ENCODE measurements at regions not wholly inside any gene's neighbourhood (a gene's known extent, or its start where the extent isn't known, plus 50 kb on each side); places are given as distances from the start of the nearest gene placed in this dataset.
"Not testable (repeated sequence)": the region's sequence is repeated elsewhere in the genome, so short reads cannot be mapped to it uniquely, and the experiment has no call there.

- Histone ChIP-seq H3K4me1 (replicated peaks in 1 of 2) (peaks cover 0 to 10% of the 10 kb centered on the region in 2 donors), H3K4me3 (no peak overlapping the region), H3K27ac (no peak overlapping the region)
- in situ Hi-C loops (cut with MboI; ENCODE audit: low pct_unique_long_range_greater_than_20kb in 2 of 9, low sequenced_read_pairs in 9 of 9, unreplicated experiment in 9 of 9): no loop called here
- ATAC-seq (replicated peaks in 6 of 8): no peak
Observed at GRCh38 chr9:78892769-78893168, 595.8 kb downstream of the PSAT1 start.

- WGBS, 10 experiments: 40 to 100% (median 67%) methylated on average over 1 to 2 of the region's 2 CpGs; no CpG with 5 or more reads in 2 of the 10 experiments
- H3K4me1 ChIP-seq (replicated peaks in 1 of 2): peaks cover 0 to 10% of the 10 kb centered on the region in 2 donors
- no peak overlapping the region for H3K27ac ChIP-seq
- peak in 5 of 8 experiments; percentile 62 to 94 (median 89) for ATAC-seq (replicated peaks in 6 of 8)
- no peak overlapping the region for H3K4me3 ChIP-seq
- in situ Hi-C loops (cut with MboI; ENCODE audit: low pct_unique_long_range_greater_than_20kb in 2 of 9, low sequenced_read_pairs in 9 of 9, unreplicated experiment in 9 of 9): no loop called here
Observed at GRCh38 chr9:78893774-78894401, 597.0 kb downstream of the PSAT1 start.

GRCh38 chr9:78896479-78896878 lies 599.6 kb downstream of the PSAT1 start:
- in situ Hi-C loops (cut with MboI; ENCODE audit: low pct_unique_long_range_greater_than_20kb in 2 of 9, low sequenced_read_pairs in 9 of 9, unreplicated experiment in 9 of 9): no loop called here
- 25 to 100% (median 88%) methylated on average over 1 of the region's 1 CpG; no CpG with 5 or more reads in 1 of the 10 experiments for WGBS, 10 experiments
- Histone ChIP-seq H3K27ac (no peak overlapping the region), H3K4me3 (no peak overlapping the region), H3K4me1 (replicated peaks in 1 of 2) (peaks cover 0 to 10% of the 10 kb centered on the region in 2 donors)
- ATAC-seq (replicated peaks in 6 of 8): peak in 2 of 8 experiments; percentile 76 to 84

GRCh38 chr9:78898234-78898633 lies 601.3 kb downstream of the PSAT1 start:
- in situ Hi-C loops (cut with MboI; ENCODE audit: low pct_unique_long_range_greater_than_20kb in 2 of 9, low sequenced_read_pairs in 9 of 9, unreplicated experiment in 9 of 9): no loop called here
- peaks cover 0 to 10% of the 10 kb centered on the region in 2 donors for H3K4me1 ChIP-seq (replicated peaks in 1 of 2)
- no peak overlapping the region for H3K4me3 ChIP-seq
- WGBS, 10 experiments: 60 to 100% (median 90%) methylated on average over 1 of the region's 1 CpG; no CpG with 5 or more reads in 3 of the 10 experiments
- H3K27ac ChIP-seq: no peak overlapping the region
- no peak for ATAC-seq (replicated peaks in 6 of 8)

- no peak for ATAC-seq (replicated peaks in 6 of 8)
- WGBS, 10 experiments: 90 to 100% (median 93%) methylated on average over 2 to 6 of the region's 6 CpGs; no CpG with 5 or more reads in 3 of the 10 experiments
- in situ Hi-C loops (cut with MboI; ENCODE audit: low pct_unique_long_range_greater_than_20kb in 2 of 9, low sequenced_read_pairs in 9 of 9, unreplicated experiment in 9 of 9): no loop called here
Observed at GRCh38 chr9:78899006-78899405, 602.1 kb downstream of the PSAT1 start.

GRCh38 chr9:78900500-78900899 lies 603.6 kb downstream of the PSAT1 start:
- no peak for ATAC-seq (replicated peaks in 6 of 8)
- in situ Hi-C loops (cut with MboI; ENCODE audit: low pct_unique_long_range_greater_than_20kb in 2 of 9, low sequenced_read_pairs in 9 of 9, unreplicated experiment in 9 of 9): loop anchor here in 1 of 9 experiments (25.0 kb wide), 1 partner anchor 88 kb away; no protein-coding TSS in a partner anchor
- 43 to 100% (median 92%) methylated on average over 1 of the region's 1 CpG; no CpG with 5 or more reads in 4 of the 10 experiments for WGBS, 10 experiments

More at GRCh38 chr9:78899006-78899405, 602.1 kb downstream of the PSAT1 start:
- H3K4me1 ChIP-seq (replicated peaks in 1 of 2): peaks cover 0 to 4% of the 10 kb centered on the region in 2 donors
- no peak overlapping the region for H3K4me3 ChIP-seq
- H3K27ac ChIP-seq: no peak overlapping the region

GRCh38 chr9:78902051-78902450 lies 605.1 kb downstream of the PSAT1 start:
- 19 to 100% (median 85%) methylated on average over 1 to 2 of the region's 2 CpGs for WGBS, 10 experiments
- Histone ChIP-seq H3K4me3 (no peak overlapping the region), H3K4me1 (replicated peaks in 1 of 2) (no peaks in the 10 kb centered on the region), H3K27ac (no peak overlapping the region)
- in situ Hi-C loops (cut with MboI; ENCODE audit: low pct_unique_long_range_greater_than_20kb in 2 of 9, low sequenced_read_pairs in 9 of 9, unreplicated experiment in 9 of 9): loop anchor here in 1 of 9 experiments (25.0 kb wide), 1 partner anchor 90 kb away; no protein-coding TSS in a partner anchor
- ATAC-seq (replicated peaks in 6 of 8): peak in 2 of 8 experiments; percentile 47 to 49

More at GRCh38 chr9:78900500-78900899, 603.6 kb downstream of the PSAT1 start:
- Histone ChIP-seq H3K4me1 (replicated peaks in 1 of 2) (no peaks in the 10 kb centered on the region), H3K4me3 (no peak overlapping the region), H3K27ac (no peak overlapping the region)

- no peak overlapping the region for H3K27ac ChIP-seq
- H3K4me3 ChIP-seq: no peak overlapping the region
- H3K4me1 ChIP-seq (replicated peaks in 1 of 2): no peaks in the 10 kb centered on the region
- in situ Hi-C loops (cut with MboI; ENCODE audit: low pct_unique_long_range_greater_than_20kb in 2 of 9, low sequenced_read_pairs in 9 of 9, unreplicated experiment in 9 of 9): loop anchor here in 1 of 9 experiments (25.0 kb wide), 1 partner anchor 91 kb away; no protein-coding TSS in a partner anchor
- no peak for ATAC-seq (replicated peaks in 6 of 8)
Observed at GRCh38 chr9:78903581-78903980, 606.7 kb downstream of the PSAT1 start.

- Histone ChIP-seq H3K4me3 (no peak overlapping the region), H3K27ac (no peak overlapping the region), H3K4me1 (replicated peaks in 1 of 2) (no peaks in the 10 kb centered on the region)
- ATAC-seq (replicated peaks in 6 of 8): no peak
- in situ Hi-C loops (cut with MboI; ENCODE audit: low pct_unique_long_range_greater_than_20kb in 2 of 9, low sequenced_read_pairs in 9 of 9, unreplicated experiment in 9 of 9): loop anchor here in 1 of 9 experiments (25.0 kb wide), 1 partner anchor 92 kb away; no protein-coding TSS in a partner anchor
Observed at GRCh38 chr9:78904686-78905085, 607.8 kb downstream of the PSAT1 start.

- Histone ChIP-seq H3K4me3 (no peak overlapping the region), H3K4me1 (replicated peaks in 1 of 2) (no peaks in the 10 kb centered on the region), H3K27ac (no peak overlapping the region)
- ATAC-seq (replicated peaks in 6 of 8): no peak
- WGBS, 10 experiments: 67 to 100% (median 94%) methylated on average over 1 of the region's 1 CpG; no CpG with 5 or more reads in 4 of the 10 experiments
- in situ Hi-C loops (cut with MboI; ENCODE audit: low pct_unique_long_range_greater_than_20kb in 2 of 9, low sequenced_read_pairs in 9 of 9, unreplicated experiment in 9 of 9): loop anchor here in 1 of 9 experiments (25.0 kb wide), 1 partner anchor 93 kb away; no protein-coding TSS in a partner anchor
Observed at GRCh38 chr9:78905387-78905786, 608.5 kb downstream of the PSAT1 start.

GRCh38 chr9:78905986-78906755 lies 609.2 kb downstream of the PSAT1 start:
- Histone ChIP-seq H3K27ac (no peak overlapping the region), H3K4me3 (no peak overlapping the region), H3K4me1 (replicated peaks in 1 of 2) (no peaks in the 10 kb centered on the region)
- in situ Hi-C loops (cut with MboI; ENCODE audit: low pct_unique_long_range_greater_than_20kb in 2 of 9, low sequenced_read_pairs in 9 of 9, unreplicated experiment in 9 of 9): loop anchor here in 1 of 9 experiments (25.0 kb wide), 1 partner anchor 94 kb away; no protein-coding TSS in a partner anchor
- WGBS, 10 experiments: 58 to 100% (median 79%) methylated on average over 1 to 5 of the region's 5 CpGs
- no peak for ATAC-seq (replicated peaks in 6 of 8)

- WGBS, 10 experiments: 37 to 100% (median 89%) methylated on average over 1 to 2 of the region's 2 CpGs; no CpG with 5 or more reads in 1 of the 10 experiments
- Histone ChIP-seq H3K4me3 (no peak overlapping the region), H3K4me1 (replicated peaks in 1 of 2) (no peaks in the 10 kb centered on the region), H3K27ac (no peak overlapping the region)
- no peak for ATAC-seq (replicated peaks in 6 of 8)
- in situ Hi-C loops (cut with MboI; ENCODE audit: low pct_unique_long_range_greater_than_20kb in 2 of 9, low sequenced_read_pairs in 9 of 9, unreplicated experiment in 9 of 9): loop anchor here in 1 of 9 experiments (25.0 kb wide), 1 partner anchor 97 kb away; no protein-coding TSS in a partner anchor
Observed at GRCh38 chr9:78909566-78909965, 612.6 kb downstream of the PSAT1 start.

- not testable (repeated sequence) for H3K27ac ChIP-seq; ATAC-seq (replicated peaks in 6 of 8); H3K4me1 ChIP-seq (replicated peaks in 1 of 2); H3K4me3 ChIP-seq
- in situ Hi-C loops (cut with MboI; ENCODE audit: low pct_unique_long_range_greater_than_20kb in 2 of 9, low sequenced_read_pairs in 9 of 9, unreplicated experiment in 9 of 9): loop anchor here in 1 of 9 experiments (25.0 kb wide), 1 partner anchor 105 kb away; no protein-coding TSS in a partner anchor
- WGBS, 10 experiments: 40 to 93% (median 76%) methylated on average over 1 to 2 of the region's 2 CpGs; no CpG with 5 or more reads in 2 of the 10 experiments
Observed at GRCh38 chr9:78916884-78917283, 620.0 kb downstream of the PSAT1 start.
